SK-N-SH treated with all-trans-retinoic acid at 6 μM for 48 hours (cell line): ENCODE measurements at regions not wholly inside any gene's neighbourhood (a gene's known extent, or its start where the extent isn't known, plus 50 kb on each side); places are given as distances from the start of the nearest gene placed in this dataset.

Experiments used
- ARNTL ChIP-seq: fragments of 450-650 bp; formaldehyde crosslinking; IDR thresholded peaks from 2 replicates; pipeline ENCODE4 v1.5.0; 2020; ENCODE audit warnings: low read depth, mild to moderate bottlenecking, moderate library complexity, borderline replicate concordance
- CREB5 ChIP-seq: fragments of 250-450 bp; sonication (Bioruptor Pico); IDR thresholded peaks from 2 replicates; pipeline ENCODE4 v1.5.1; 2020; ENCODE audit warnings: low read depth, mild to moderate bottlenecking, moderate library complexity
- CSRNP3 ChIP-seq: fragments of 250-450 bp; sonication (Bioruptor Pico); IDR thresholded peaks from 2 replicates; pipeline ENCODE4 v1.5.1; 2021; ENCODE audit warnings: mild to moderate bottlenecking, moderate library complexity
- ESRRG ChIP-seq: fragments of 250-450 bp; sonication (Bioruptor Pico); IDR thresholded peaks from 2 replicates; pipeline ENCODE4 v1.6.1; 2021; ENCODE audit warnings: mild to moderate bottlenecking
- ISL1 ChIP-seq: fragments of 250-450 bp; sonication (Bioruptor Pico); IDR thresholded peaks from 2 replicates; pipeline ENCODE4 v2.1.2; 2022; ENCODE audit warnings: mild to moderate bottlenecking, moderate library complexity
- OSR1 ChIP-seq: fragments of 250-450 bp; sonication (Bioruptor Pico); IDR thresholded peaks from 2 replicates; pipeline ENCODE4 v1.8.0; 2022; ENCODE audit warnings: moderate library complexity, mild to moderate bottlenecking, inconsistent platforms
- PATZ1 ChIP-seq: fragments of 250-450 bp; sonication (Bioruptor Pico); IDR thresholded peaks from 2 replicates; pipeline ENCODE4 v1.8.0; 2020; ENCODE audit warnings: mild to moderate bottlenecking, moderate library complexity, borderline replicate concordance
- POU6F1 ChIP-seq: fragments of 250-450 bp; sonication (Bioruptor Pico); IDR thresholded peaks from 2 replicates; pipeline ENCODE4 v1.8.0; 2021; ENCODE audit warnings: low read depth, mild to moderate bottlenecking, moderate library complexity, borderline replicate concordance
- PPARA ChIP-seq: fragments of 250-450 bp; sonication (Bioruptor Pico); IDR thresholded peaks from 2 replicates; pipeline ENCODE4 v1.5.0; 2020; ENCODE audit warnings: mild to moderate bottlenecking, borderline replicate concordance
- ZC3H10 ChIP-seq: fragments of 250-450 bp; sonication (Bioruptor Pico); IDR thresholded peaks from 2 replicates; pipeline ENCODE4 v1.5.1; 2021; ENCODE audit warnings: mild to moderate bottlenecking, moderate library complexity
- ZFP3 ChIP-seq: fragments of 250-450 bp; sonication (Bioruptor Pico); IDR thresholded peaks from 2 replicates; pipeline ENCODE4 v1.5.0; 2020; ENCODE audit warnings: mild to moderate bottlenecking, moderate library complexity
- ZFP30 ChIP-seq: fragments of 450-650 bp; formaldehyde crosslinking; IDR thresholded peaks from 2 replicates; pipeline ENCODE4 v1.5.0; 2022; ENCODE audit warnings: mild to moderate bottlenecking, moderate library complexity
- ZNF70 ChIP-seq: fragments of 450-650 bp; formaldehyde crosslinking; IDR thresholded peaks from 2 replicates; pipeline ENCODE4 v1.5.0; 2020; ENCODE audit warnings: mild to moderate bottlenecking, moderate library complexity

- no peak for TF ChIP-seq CSRNP3 (CRISPR knock-in tag)
- TF ChIP-seq ARNTL (CRISPR knock-in tag) = no peak
- TF ChIP-seq ZC3H10 = no peak
- TF ChIP-seq ZFP3 (CRISPR knock-in tag) = no peak
- TF ChIP-seq OSR1 = no peak
- TF ChIP-seq POU6F1 (CRISPR knock-in tag) = no peak
- no peak for TF ChIP-seq PATZ1 (CRISPR knock-in tag)
- TF ChIP-seq CREB5 (CRISPR knock-in tag) = no peak
- no peak for TF ChIP-seq ISL1 (CRISPR knock-in tag)
- TF ChIP-seq ZFP30 (CRISPR knock-in tag) = no peak
- no peak for TF ChIP-seq ZNF70 (CRISPR knock-in tag)
- no peak for TF ChIP-seq PPARA (CRISPR knock-in tag)
- no peak for TF ChIP-seq ESRRG
These were observed 1712.5 kb upstream of the C9orf72 start for GRCh38 chr9:29285818-29286217.
